ENCODE measurements at regions not wholly inside any gene's neighbourhood (a gene's known extent, or its start where the extent isn't known, plus 50 kb on each side); places are given as distances from the start of the nearest gene placed in this dataset.

- TF ChIP-seq CTCF (IDR thresholded peaks at IDR 0.05): no peak
- TF ChIP-seq POLR2AphosphoS5 (IDR thresholded peaks at IDR 0.05): no peak
Observed at GRCh38 chr6:112774319-112774718, 427.2 kb downstream of the RFPL4B start.
